PFSK-1 (cell line): ENCODE measurements at regions not wholly inside any gene's neighbourhood (a gene's known extent, or its start where the extent isn't known, plus 50 kb on each side); places are given as distances from the start of the nearest gene placed in this dataset.

Experiments used
- FOXP2 ChIP-seq: optimal IDR thresholded peaks from 2 replicates; pipeline ENCODE3; 2011; ENCODE audit warnings: borderline replicate concordance, control low read depth, inconsistent platforms; ENCODE audit not compliant: insufficient read depth; ENCODE audit errors: extremely low read length, extremely low read depth
- POLR2AphosphoS5 ChIP-seq: IDR thresholded peaks from 2 replicates; pipeline ENCODE4 v1.6.1; 2012; ENCODE audit warnings: low read depth, mild to moderate bottlenecking, control low read depth, low read length, moderate library complexity
- REST ChIP-seq, 2 experiments: IDR thresholded peaks; 2 replicates each; pipeline versions ENCODE4 v1.6.1 to v1.8.0; 2011 to 2012; ENCODE audit warnings: low read depth in 2 of 2, low read length in 2 of 2, control low read depth in 1 of 2, inconsistent platforms in 1 of 2, mild to moderate bottlenecking in 1 of 2, moderate library complexity in 1 of 2; ENCODE audit not compliant: insufficient read depth in 1 of 2
- SIN3A ChIP-seq: IDR thresholded peaks from 2 replicates; pipeline ENCODE4 v1.6.1; 2012; ENCODE audit warnings: mild to moderate bottlenecking, low read length, moderate library complexity, borderline replicate concordance; ENCODE audit not compliant: insufficient read depth
- TAF1 ChIP-seq: IDR thresholded peaks from 2 replicates; pipeline ENCODE4 v1.6.1; 2012; ENCODE audit warnings: low read length, control low read depth, borderline replicate concordance; ENCODE audit not compliant: insufficient read depth

GRCh38 chr5:6253846-6254245 is 124.5 kb downstream of the MED10 start:
- TF ChIP-seq REST (IDR thresholded peaks at IDR 0.05; ENCODE audit: insufficient read depth in 1 of 2, low read depth in 2 of 2, low read length in 2 of 2) = no peak

DNA sequence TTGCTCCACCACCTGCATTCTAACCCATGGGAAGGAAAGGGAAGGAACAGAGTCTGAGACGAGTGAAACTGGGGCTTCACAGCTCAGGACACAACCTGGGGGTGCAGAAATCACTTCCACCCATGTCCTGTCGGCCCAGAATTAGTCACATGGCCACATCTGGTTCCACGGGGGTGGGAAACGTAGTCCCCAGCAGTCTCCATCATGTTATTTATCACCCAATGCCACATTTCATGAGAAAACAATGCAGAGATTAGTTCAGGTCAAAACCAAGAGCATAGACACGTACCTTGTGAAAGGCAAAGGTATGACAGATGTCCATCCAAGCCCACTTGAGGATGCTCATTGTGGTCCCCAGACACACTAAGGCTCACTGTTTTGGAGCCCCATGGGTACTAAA is 125.1 kb downstream of the MED10 start:
- no peak for TF ChIP-seq REST (IDR thresholded peaks at IDR 0.05; ENCODE audit: insufficient read depth in 1 of 2, low read depth in 2 of 2, low read length in 2 of 2)
- no peak for TF ChIP-seq TAF1
- no peak for TF ChIP-seq POLR2AphosphoS5
- no peak for TF ChIP-seq SIN3A

DNA sequence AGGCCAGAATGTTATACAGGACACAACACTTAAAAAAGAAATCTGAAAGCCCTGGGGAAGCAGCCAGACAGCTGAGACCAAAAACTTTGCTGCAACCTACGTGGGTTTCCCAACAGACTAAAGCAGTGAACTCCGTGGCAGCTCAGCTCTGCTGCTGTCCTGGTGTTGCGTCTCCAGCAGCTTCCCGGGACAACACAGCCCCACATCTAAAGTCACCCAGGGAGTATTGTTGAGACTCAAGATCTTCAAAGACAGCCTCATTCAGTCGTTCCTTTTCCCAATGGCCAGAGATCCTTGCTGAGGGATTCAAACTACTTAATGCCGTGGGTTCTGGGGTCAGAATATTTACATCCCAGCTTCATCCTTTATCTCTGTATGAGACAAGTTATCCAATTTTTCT is 125.8 kb downstream of the MED10 start:
- TF ChIP-seq REST (IDR thresholded peaks at IDR 0.05; ENCODE audit: insufficient read depth in 1 of 2, low read depth in 2 of 2, low read length in 2 of 2) (no peak), TAF1 (no peak), POLR2AphosphoS5 (no peak)

GRCh38 chr5:6251565-6252102 is 126.7 kb downstream of the MED10 start:
- TF ChIP-seq POLR2AphosphoS5 (no peak), TAF1 (no peak), SIN3A (no peak), REST (IDR thresholded peaks at IDR 0.05; ENCODE audit: insufficient read depth in 1 of 2, low read depth in 2 of 2, low read length in 2 of 2) (no peak), FOXP2 (no peak)

GRCh38 chr5:6250121-6250520 is 128.2 kb downstream of the MED10 start:
- TF ChIP-seq FOXP2 (no peak), REST (IDR thresholded peaks at IDR 0.05; ENCODE audit: insufficient read depth in 1 of 2, low read depth in 2 of 2, low read length in 2 of 2) (no peak), TAF1 (no peak), POLR2AphosphoS5 (no peak), SIN3A (no peak)
